SK-N-MC (cell line): ENCODE measurements at regions not wholly inside any gene's neighbourhood (a gene's known extent, or its start where the extent isn't known, plus 50 kb on each side); places are given as distances from the start of the nearest gene placed in this dataset.

Source experiments
- DNase-seq: peaks from one replicate; pipeline ENCODE4 v3.0.0-alpha.2; 2011; ENCODE audit warnings: low read depth, low spot score
- H3K27ac ChIP-seq: fragments of 200-600 bp; sonication (generic); 2 replicates; pipeline ENCODE4 v1.5.1; 2016; ENCODE audit warnings: mixed run types
- H3K36me3 ChIP-seq: fragments of 200-600 bp; sonication (generic); 2 replicates; pipeline ENCODE4 v1.6.1; 2017; ENCODE audit warnings: antibody characterized with exemption, low read length, mixed read lengths; ENCODE audit not compliant: insufficient read depth
- H3K4me3 ChIP-seq: fragments of 200-600 bp; sonication (generic); 2 replicates; pipeline ENCODE4 v1.5.1; 2016
- H3K9ac ChIP-seq: fragments of 200-600 bp; sonication (generic); 2 replicates; pipeline ENCODE4 v1.8.0; 2017; ENCODE audit warnings: mixed run types, mixed read lengths; ENCODE audit not compliant: insufficient read length
- H3K9me3 ChIP-seq: fragments of 200-600 bp; sonication (generic); 2 replicates; pipeline ENCODE4 v1.6.1; 2017; ENCODE audit warnings: low read depth, mild to moderate bottlenecking, antibody characterized with exemption, low read length, moderate library complexity, mixed read lengths
- EZH2 ChIP-seq: fragments of 200-600 bp; sonication (generic); IDR thresholded peaks from one replicate; pipeline ENCODE4 v1.6.1; 2017; ENCODE audit warnings: antibody characterized with exemption
- FOXP2 ChIP-seq: optimal IDR thresholded peaks from 2 replicates; pipeline ENCODE3; 2011; ENCODE audit warnings: mild to moderate bottlenecking, moderate library complexity; ENCODE audit not compliant: insufficient read depth; ENCODE audit errors: extremely low read length, control extremely low read depth
- POLR2AphosphoS5 ChIP-seq: IDR thresholded peaks from 2 replicates; pipeline ENCODE4 v1.6.1; 2012; ENCODE audit warnings: mild to moderate bottlenecking, low read depth, low read length, borderline replicate concordance

DNA sequence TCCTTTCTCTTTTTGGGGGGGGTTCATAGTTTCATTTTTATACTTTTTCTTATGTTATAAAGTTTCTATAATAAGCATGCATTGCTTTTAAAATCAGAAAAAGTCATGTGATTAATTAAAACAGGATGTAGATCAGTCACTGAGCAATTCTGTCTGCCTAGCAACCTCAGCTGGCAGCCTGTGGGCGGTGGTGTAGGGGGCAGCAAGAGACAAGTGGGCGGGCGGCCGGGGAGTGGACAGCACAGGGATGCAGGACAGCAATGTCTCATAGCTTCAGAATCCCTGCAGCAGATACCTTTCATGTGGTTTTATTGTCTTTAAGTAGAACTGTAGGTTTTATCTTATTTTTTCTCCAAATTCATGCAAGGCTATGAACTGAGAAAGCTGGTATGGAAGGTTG, 101.9 kb upstream of the S1PR3 start:
- Histone ChIP-seq H3K9me3 (no peaks in the 10 kb centered on the region), H3K36me3 (no peaks in the 10 kb centered on the region), H3K27ac (no peak overlapping the region), H3K4me3 (no peak overlapping the region), H3K9ac (no peak overlapping the region)
- no peak for DNase-seq
- TF ChIP-seq POLR2AphosphoS5 = no peak
- no peak for TF ChIP-seq EZH2
- no peak for TF ChIP-seq FOXP2

DNA sequence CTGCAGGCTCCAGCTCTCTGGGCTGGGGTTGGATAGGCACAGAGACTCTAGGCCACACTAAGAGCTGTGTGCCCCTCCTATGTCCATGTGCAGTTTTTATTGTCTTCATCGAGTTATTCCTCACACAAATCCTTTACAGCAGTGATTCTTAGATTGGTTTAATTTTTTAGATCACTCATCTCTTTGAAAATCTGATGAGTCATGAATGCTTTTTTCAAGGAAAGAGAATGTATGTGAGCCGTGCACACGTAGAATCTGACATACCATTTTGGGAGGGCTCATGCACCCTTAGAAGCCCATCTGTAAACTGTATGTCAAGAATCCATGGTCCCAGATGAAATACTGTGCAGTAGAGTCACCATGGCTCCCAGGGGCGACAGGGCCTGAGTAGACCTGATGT, 100.7 kb upstream of the S1PR3 start:
- no peaks in the 10 kb centered on the region for H3K9me3 ChIP-seq
- H3K9ac ChIP-seq = no peak overlapping the region
- TF ChIP-seq EZH2 (no peak), FOXP2 (no peak), POLR2AphosphoS5 (no peak)
- no peak overlapping the region for H3K27ac ChIP-seq
- no peak overlapping the region for H3K4me3 ChIP-seq
- DNase-seq = no peak
- no peaks in the 10 kb centered on the region for H3K36me3 ChIP-seq

DNA sequence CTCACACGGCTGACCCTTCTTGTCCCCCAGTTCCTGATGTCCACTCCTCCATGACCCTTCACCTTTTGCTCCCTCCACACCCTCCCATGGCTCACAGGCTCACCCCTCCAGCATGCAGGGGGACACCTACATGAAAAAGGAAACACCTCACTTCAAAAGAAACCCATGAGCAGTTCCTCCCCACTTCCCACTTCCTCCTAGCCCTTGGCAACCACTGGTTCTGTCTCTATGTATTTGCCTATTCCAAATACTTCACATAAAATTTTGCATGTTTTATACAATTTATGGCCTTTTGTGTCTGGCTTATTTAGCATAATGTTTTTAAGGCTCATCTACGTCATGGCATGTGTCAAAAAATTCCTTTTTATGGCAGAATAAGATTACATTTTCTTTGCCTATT, 100.2 kb upstream of the S1PR3 start:
- no peak for TF ChIP-seq EZH2
- no peak for TF ChIP-seq FOXP2
- no peak for TF ChIP-seq POLR2AphosphoS5
- Histone ChIP-seq H3K36me3 (no peaks in the 10 kb centered on the region), H3K4me3 (no peak overlapping the region), H3K9ac (no peak overlapping the region), H3K9me3 (no peaks in the 10 kb centered on the region), H3K27ac (no peak overlapping the region)
- DNase-seq = no peak

DNA sequence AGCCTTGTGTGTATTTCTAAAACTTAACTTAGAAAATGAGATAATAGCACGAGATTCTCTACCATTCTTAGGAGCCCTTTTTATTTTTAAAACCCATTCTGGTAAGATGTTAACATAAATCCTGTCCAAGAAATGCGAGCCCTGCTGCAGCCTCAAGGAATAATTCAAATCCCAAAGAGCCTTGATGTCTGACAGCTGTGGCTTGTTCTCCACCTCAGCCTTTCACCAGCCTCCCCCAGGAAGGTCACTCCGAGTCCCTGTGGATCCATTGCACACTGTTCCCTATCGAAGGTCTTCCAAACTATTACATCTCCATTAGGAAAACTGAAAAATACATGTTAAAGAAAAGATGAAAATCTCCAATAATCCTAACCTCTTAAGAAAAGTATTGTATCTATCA, 98.5 kb upstream of the S1PR3 start:
- H3K9ac ChIP-seq = no peak overlapping the region
- DNase-seq = no peak
- no peak for TF ChIP-seq EZH2
- no peak for TF ChIP-seq FOXP2
- no peak for TF ChIP-seq POLR2AphosphoS5
- no peaks in the 10 kb centered on the region for H3K9me3 ChIP-seq
- no peak overlapping the region for H3K4me3 ChIP-seq
- no peaks in the 10 kb centered on the region for H3K36me3 ChIP-seq
- H3K27ac ChIP-seq = no peak overlapping the region

DNA sequence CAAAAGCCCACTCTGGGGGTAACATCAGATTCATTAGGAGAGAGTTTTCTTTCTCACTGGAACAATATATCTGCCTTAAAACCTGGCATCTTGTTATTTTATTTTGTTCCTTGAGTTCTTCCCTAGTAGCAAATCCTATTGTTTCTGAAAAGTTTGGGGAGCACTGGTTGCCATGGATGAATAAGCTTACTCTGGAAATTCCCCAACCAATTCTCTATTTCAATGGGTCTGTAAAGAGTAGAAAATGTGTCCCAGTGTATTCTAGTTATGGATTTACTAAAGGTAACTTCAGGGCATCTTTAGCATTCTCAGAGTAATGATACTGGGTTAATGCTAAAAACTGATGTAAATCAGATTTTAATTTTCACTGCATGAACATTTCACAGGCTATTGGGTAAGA, 94.2 kb upstream of the S1PR3 start:
- TF ChIP-seq EZH2 (no peak), FOXP2 (no peak), POLR2AphosphoS5 (no peak)
- H3K9ac ChIP-seq = no peak overlapping the region
- H3K4me3 ChIP-seq = no peak overlapping the region
- H3K27ac ChIP-seq = no peak overlapping the region
- no peaks in the 10 kb centered on the region for H3K9me3 ChIP-seq
- H3K36me3 ChIP-seq = no peaks in the 10 kb centered on the region
- no peak for DNase-seq

DNA sequence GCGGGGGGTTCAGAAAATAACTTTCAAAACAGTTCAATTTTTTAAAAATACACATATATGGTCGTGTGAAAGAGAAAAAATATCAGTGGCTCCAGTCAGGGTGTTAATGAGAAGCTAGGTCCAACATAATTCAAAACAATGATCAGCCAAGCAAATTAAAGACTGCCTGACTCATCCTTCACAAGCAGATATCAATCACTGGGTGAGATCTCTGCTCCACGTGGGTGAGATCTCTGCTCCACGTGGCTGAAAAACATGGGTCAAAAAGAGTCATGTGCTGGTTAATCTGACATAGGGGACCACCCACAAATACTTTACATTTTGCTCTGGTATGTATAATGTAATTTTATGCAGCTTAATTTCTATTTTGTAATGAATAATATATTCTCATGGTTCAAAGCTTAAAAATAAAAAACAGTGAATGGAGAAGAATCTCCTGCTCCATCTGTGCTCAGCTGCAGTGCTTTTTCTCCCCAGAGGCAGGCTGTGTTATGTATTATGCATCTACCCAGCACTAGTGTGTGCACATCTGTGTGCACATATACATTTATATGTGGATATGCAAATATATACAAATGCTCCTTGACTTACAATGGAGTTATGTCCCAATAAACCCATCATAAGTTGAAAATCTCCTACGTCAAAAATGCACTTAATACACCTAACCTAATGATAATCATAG, 93.1 kb upstream of the S1PR3 start:
- no peaks in the 10 kb centered on the region for H3K9me3 ChIP-seq
- no peak overlapping the region for H3K4me3 ChIP-seq
- no peak for DNase-seq
- no peak overlapping the region for H3K9ac ChIP-seq
- TF ChIP-seq FOXP2 (no peak), POLR2AphosphoS5 (no peak)
- no peaks in the 10 kb centered on the region for H3K36me3 ChIP-seq
- H3K27ac ChIP-seq = no peak overlapping the region

DNA sequence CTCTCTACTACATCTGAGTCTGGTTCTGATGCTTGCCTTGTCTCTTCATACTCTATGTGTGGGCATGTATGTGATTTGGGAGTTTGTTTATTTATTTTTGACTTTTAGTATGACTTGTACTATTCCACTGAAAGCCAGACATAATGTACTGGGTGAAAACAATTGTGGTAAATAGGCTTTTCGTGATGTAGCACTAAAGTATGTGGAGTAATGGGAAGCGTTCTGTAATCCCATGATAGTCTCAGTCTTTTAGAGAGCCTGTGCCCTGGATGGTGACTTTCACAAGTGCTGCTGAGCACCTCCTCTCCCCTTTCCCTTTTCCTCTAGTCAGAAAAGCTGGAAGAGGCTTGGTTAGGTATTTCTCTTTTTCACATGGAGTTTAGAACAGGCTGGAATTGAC, 85.8 kb upstream of the S1PR3 start:
- no peaks in the 10 kb centered on the region for H3K36me3 ChIP-seq
- no peaks in the 10 kb centered on the region for H3K9me3 ChIP-seq
- no peak overlapping the region for H3K9ac ChIP-seq
- no peak overlapping the region for H3K4me3 ChIP-seq
- DNase-seq = no peak
- no peak overlapping the region for H3K27ac ChIP-seq
- TF ChIP-seq EZH2 (no peak), FOXP2 (no peak)

DNA sequence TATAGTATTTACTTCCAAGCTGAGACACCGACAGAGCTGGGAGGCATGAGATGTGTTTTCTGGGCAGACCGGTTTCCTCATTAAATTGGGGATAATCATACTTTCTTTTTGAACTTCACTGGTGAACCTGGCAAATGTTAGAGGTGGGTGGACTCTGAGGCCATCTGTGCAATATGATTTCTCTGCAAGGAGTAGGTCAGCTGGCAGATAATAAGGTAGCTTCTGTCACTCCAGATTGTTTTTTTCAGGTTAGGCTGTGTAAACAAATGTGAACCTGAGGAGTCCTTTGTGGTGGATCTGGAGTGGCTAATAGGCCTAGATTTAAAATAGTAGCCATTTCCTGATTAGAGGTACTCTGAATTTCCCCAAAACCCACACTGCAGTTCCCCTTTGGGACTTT, 75.4 kb upstream of the S1PR3 start:
- Histone ChIP-seq H3K9me3 (no peaks in the 10 kb centered on the region), H3K9ac (no peak overlapping the region), H3K27ac (no peak overlapping the region), H3K4me3 (no peak overlapping the region), H3K36me3 (no peaks in the 10 kb centered on the region)
- DNase-seq = no peak
- TF ChIP-seq EZH2 = no peak
- TF ChIP-seq FOXP2 = no peak

DNA sequence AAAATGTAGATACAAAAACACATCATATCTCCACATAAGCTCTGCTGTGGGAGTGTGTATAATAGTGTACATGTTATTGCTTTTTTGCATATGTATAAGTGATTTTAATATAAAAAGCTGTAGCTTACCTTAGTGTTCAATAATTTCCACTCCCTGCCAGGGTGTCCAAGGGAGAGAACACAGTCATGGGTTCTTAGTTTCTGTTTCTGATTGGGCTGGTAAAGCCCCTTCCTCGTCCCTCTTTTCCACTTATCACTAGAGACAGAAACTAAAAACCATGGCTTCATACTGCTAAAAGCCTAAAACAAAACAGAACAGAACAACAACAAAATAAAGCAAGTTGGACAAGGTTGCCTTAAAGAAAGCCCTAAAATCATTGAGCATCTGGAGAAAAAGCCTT, 74.4 kb upstream of the S1PR3 start:
- Histone ChIP-seq H3K27ac (no peak overlapping the region), H3K36me3 (no peaks in the 10 kb centered on the region), H3K9me3 (no peaks in the 10 kb centered on the region), H3K4me3 (no peak overlapping the region), H3K9ac (no peak overlapping the region)
- DNase-seq = no peak
- TF ChIP-seq EZH2 (no peak), FOXP2 (no peak), POLR2AphosphoS5 (no peak)
